ENCODE measurements at regions not wholly inside any gene's neighbourhood (a gene's known extent, or its start where the extent isn't known, plus 50 kb on each side); places are given as distances from the start of the nearest gene placed in this dataset.
"Not testable (repeated sequence)": the region's sequence is repeated elsewhere in the genome, so short reads cannot be mapped to it uniquely, and the experiment has no call there.

DNA sequence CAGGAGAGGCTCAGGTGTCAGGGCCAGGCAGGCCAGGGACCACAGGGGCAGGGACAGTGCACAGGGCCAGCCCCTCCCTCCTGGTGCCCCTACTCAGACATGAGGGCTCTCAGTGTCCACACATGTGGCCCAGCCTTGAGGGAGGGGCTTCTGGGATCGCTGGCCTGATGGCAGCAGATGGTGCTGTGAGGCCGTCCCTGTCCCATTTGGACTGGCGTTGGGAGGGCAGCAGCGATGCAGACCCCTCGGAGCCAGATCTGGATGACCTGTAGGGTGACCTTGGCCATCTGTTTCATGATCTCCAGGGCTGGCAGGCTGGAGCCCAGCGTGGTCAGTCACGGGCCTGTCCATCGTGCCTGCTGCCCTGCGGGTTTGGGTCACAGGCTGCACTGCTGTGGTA, 377.6 kb downstream of the TMEM121 start:
- DNase-seq (ENCODE audit: low read depth): no peak
- H3K4me3 ChIP-seq (ENCODE audit: low read depth, low read length): no peak overlapping the region
- no peak for TF ChIP-seq CTCF (IDR thresholded peaks at IDR 0.05; ENCODE audit: control insufficient read depth, extremely low read depth, insufficient read depth)

DNA sequence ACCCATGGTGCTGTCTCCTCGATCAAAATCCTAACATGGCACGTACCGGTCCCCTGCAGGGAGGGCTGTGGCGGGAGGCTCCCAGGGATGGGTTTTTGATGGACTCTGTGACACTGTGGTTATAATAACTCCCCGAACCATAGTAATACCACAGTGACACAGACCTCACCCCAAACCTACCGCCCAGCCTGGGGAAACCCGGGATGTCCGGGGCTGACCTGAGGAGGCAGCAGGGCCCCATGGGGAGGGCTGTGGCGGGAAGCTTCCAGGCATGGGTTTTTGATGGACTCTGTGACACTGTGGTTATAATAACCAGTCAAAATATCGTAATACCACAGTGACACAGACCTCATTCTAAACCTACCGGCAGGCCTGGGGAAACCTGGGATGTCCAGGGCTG, 378.0 kb downstream of the TMEM121 start:
- TF ChIP-seq CTCF (IDR thresholded peaks at IDR 0.05; ENCODE audit: control insufficient read depth, extremely low read depth, insufficient read depth): no peak
- H3K4me3 ChIP-seq (ENCODE audit: low read depth, low read length): no peak overlapping the region
- no peak for DNase-seq (ENCODE audit: low read depth)

GRCh38 chr14:105905456-105905855, 379.1 kb downstream of the TMEM121 start:
- H3K4me3 ChIP-seq (ENCODE audit: low read depth, low read length): no peak overlapping the region
- no peak for DNase-seq (ENCODE audit: low read depth)
- TF ChIP-seq CTCF (IDR thresholded peaks at IDR 0.05; ENCODE audit: control insufficient read depth, extremely low read depth, insufficient read depth): no peak

- no peak overlapping the region for H3K4me3 ChIP-seq (ENCODE audit: low read depth, low read length)
- DNase-seq (ENCODE audit: low read depth): no peak
- no peak for TF ChIP-seq CTCF (IDR thresholded peaks at IDR 0.05; ENCODE audit: control insufficient read depth, extremely low read depth, insufficient read depth)
Observed at GRCh38 chr14:105907276-105907675, 380.9 kb downstream of the TMEM121 start.

GRCh38 chr14:105908006-105908405, 381.6 kb downstream of the TMEM121 start:
- TF ChIP-seq CTCF (IDR thresholded peaks at IDR 0.05; ENCODE audit: control insufficient read depth, extremely low read depth, insufficient read depth): no peak
- no peak overlapping the region for H3K4me3 ChIP-seq (ENCODE audit: low read depth, low read length)
- no peak for DNase-seq (ENCODE audit: low read depth)

GRCh38 chr14:105908481-105908911, 382.1 kb downstream of the TMEM121 start:
- TF ChIP-seq CTCF (IDR thresholded peaks at IDR 0.05; ENCODE audit: control insufficient read depth, extremely low read depth, insufficient read depth): no peak
- DNase-seq (ENCODE audit: low read depth): no peak
- H3K4me3 ChIP-seq (ENCODE audit: low read depth, low read length): no peak overlapping the region

DNA sequence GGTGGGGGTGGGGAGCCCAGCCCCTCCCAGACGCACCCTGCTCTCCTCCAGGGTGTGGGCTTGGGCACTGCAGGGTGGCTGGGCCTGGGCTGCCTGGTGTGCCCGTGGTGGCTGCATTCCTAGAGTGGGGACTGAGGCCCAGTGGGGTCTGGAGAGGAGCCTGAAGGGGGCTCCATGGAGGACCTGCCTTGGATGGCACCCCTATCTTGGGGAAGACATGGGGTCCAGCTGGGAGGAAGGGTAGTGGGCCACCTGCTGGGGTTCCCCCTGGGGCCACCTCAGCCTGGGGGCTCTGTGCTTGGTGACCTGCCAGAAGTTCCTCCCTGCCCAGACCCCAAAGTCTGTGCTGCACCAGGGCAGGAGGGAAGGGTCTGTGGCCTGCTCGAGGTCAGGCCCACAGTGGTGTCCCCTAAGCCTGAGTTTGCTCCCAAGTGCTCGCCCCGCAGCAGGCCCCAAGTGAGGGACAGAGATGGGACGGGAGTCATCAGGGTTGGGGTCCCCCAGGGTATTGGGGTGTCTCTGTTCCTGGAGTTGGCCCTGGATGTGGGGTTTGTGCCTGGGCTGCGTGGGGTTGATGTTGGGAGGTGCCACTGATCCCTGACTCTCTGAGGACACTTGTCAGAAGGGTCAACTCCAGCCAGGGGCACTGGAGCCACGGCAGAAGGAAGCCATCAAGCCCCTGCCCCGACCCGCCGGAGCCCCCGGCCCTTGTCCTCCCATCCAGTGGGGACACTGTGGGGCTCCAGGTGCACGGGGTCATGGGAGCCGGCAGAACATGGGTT, 382.9 kb downstream of the TMEM121 start:
- TF ChIP-seq CTCF (IDR thresholded peaks at IDR 0.05; ENCODE audit: control insufficient read depth, extremely low read depth, insufficient read depth): no peak
- no peak overlapping the region for H3K4me3 ChIP-seq (ENCODE audit: low read depth, low read length)

DNA sequence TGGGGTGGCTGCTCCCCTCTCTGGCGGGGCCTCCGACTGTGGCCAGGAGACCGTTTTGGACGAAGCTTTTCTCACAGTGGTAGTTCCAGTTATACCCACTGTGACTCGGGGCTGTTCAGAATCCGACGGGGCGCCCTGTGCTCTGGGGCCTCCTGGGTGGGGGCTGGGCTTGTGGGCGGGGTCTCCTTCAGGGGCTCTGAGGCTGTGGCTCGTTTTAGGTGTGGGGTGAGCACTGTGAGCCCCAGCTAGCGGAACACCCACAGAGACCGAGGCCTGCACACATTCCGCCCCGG, 383.4 kb downstream of the TMEM121 start:
- not testable (repeated sequence) for DNase-seq (ENCODE audit: low read depth); H3K4me3 ChIP-seq (ENCODE audit: low read depth, low read length)

More for the DNA sequence above, 382.9 kb downstream of the TMEM121 start:
- no peak for DNase-seq (ENCODE audit: low read depth)
